ENCODE measurements at regions not wholly inside any gene's neighbourhood (a gene's known extent, or its start where the extent isn't known, plus 50 kb on each side); places are given as distances from the start of the nearest gene placed in this dataset.

GRCh38 chr6:164200071-164200470, 785.6 kb downstream of the QKI start:
- no peak for TF ChIP-seq CTCF (IDR thresholded peaks at IDR 0.05)
- no peak for TF ChIP-seq POLR2A (IDR thresholded peaks at IDR 0.05)
- TF ChIP-seq POLR2AphosphoS5 (IDR thresholded peaks at IDR 0.05), result no peak
